Endothelial cell of umbilical vein (primary cell): ENCODE measurements at regions not wholly inside any gene's neighbourhood (a gene's known extent, or its start where the extent isn't known, plus 50 kb on each side); places are given as distances from the start of the nearest gene placed in this dataset.

Experiments
- BruUV-seq: library from RNA; stranded (reverse); fragments of 400-500 nt; replicated peaks from 2 replicates; lab custom pipeline; 2021; lab: Mats Ljungman, UMichigan
- CTCF ChIA-PET: fragments of 300-600, 350-600 bp; sonication (Branson Sonifier 250); formaldehyde crosslinking; loops from one replicate; lab custom pipeline; 2021; ENCODE audit warnings: antibody characterized with exemption, inconsistent platforms; lab: Charles Lee
- POLR2A ChIA-PET: fragments of 300-600, 350-600 bp; sonication (Branson Sonifier 250); formaldehyde crosslinking; loops from one replicate; lab custom pipeline; 2021; ENCODE audit warnings: antibody characterized with exemption, inconsistent platforms; lab: Charles Lee
- DNase-seq: peaks from one replicate; pipeline ENCODE4 v3.0.0-alpha.2; 2011; ENCODE audit warnings: low read depth, low spot score
- FAIRE-seq: peaks from 2 replicates; lab custom pipeline; 2011; peaks lifted over from hg19 to GRCh38; lab: Jason Lieb, UNC
- H2AFZ ChIP-seq: 2 replicates; pipeline ENCODE4 v1.6.0; 2012; ENCODE audit warnings: low read depth, low read length, control low read depth, inconsistent platforms
- H3K27ac ChIP-seq: 2 replicates; pipeline ENCODE4 v1.5.1; 2011; ENCODE audit warnings: low read depth, mild to moderate bottlenecking, control low read depth, low read length, moderate library complexity; ENCODE audit not compliant: insufficient read depth
- H3K27me3 ChIP-seq, 2 experiments: 2 replicates each; pipeline versions ENCODE4 v1.6.0 to v1.6.1; 2011; ENCODE audit warnings: low read length in 2 of 2, mixed read lengths in 1 of 2; ENCODE audit not compliant: control insufficient read depth in 2 of 2, insufficient read depth in 2 of 2
- H3K36me3 ChIP-seq, 2 experiments: 2 replicates in 1 of 2; 3 replicates in 1 of 2; pipeline ENCODE4 v1.5.1; 2011; ENCODE audit warnings: low read length in 2 of 2, mild to moderate bottlenecking in 1 of 2, moderate library complexity in 1 of 2; ENCODE audit not compliant: control insufficient read depth in 2 of 2, insufficient read depth in 2 of 2; ENCODE audit errors: extremely low read depth in 1 of 2
- H3K4me1 ChIP-seq: 3 replicates; pipeline ENCODE4 v1.5.1; 2011; ENCODE audit warnings: mild to moderate bottlenecking, low read length; ENCODE audit not compliant: control insufficient read depth, insufficient read depth; ENCODE audit errors: extremely low read depth
- H3K4me2 ChIP-seq: 2 replicates; pipeline ENCODE4 v1.6.1; 2011; ENCODE audit warnings: low read length, control low read depth, mixed read lengths; ENCODE audit not compliant: insufficient read depth
- H3K4me3 ChIP-seq, 3 experiments: fragments of 200-600 bp in 1 of 3; sonication (generic), shearing (Covaris generic) in 1 of 3; replicated peaks in 1 of 3; 2 replicates each; pipeline ENCODE4 v1.5.1; 2011 to 2016; ENCODE audit warnings: control low read depth in 3 of 3, low read length in 3 of 3, mild to moderate bottlenecking in 2 of 3, inconsistent platforms in 1 of 3, low read depth in 1 of 3, moderate library complexity in 1 of 3; ENCODE audit not compliant: insufficient read depth in 1 of 3
- H3K79me2 ChIP-seq: 2 replicates; pipeline ENCODE4 v1.6.0; 2012; ENCODE audit warnings: low read length, inconsistent platforms; ENCODE audit not compliant: control insufficient read depth, insufficient read depth
- H3K9ac ChIP-seq: replicated peaks from 2 replicates; pipeline ENCODE3; 2011; ENCODE audit warnings: low read length, control low read depth; ENCODE audit not compliant: insufficient read depth; ENCODE audit errors: extremely low read depth
- H3K9me1 ChIP-seq: replicated peaks from 3 replicates; pipeline ENCODE4 v1.6.0; 2011; ENCODE audit warnings: mild to moderate bottlenecking, low read length; ENCODE audit not compliant: control insufficient read depth, insufficient read depth; ENCODE audit errors: extremely low read depth
- H3K9me3 ChIP-seq: replicated peaks from 2 replicates; pipeline ENCODE4 v1.5.1; 2012; ENCODE audit warnings: low read length, inconsistent platforms; ENCODE audit not compliant: control insufficient read depth, insufficient read depth
- H4K20me1 ChIP-seq: replicated peaks from 2 replicates; pipeline ENCODE3; 2011; ENCODE audit warnings: mild to moderate bottlenecking, low read length; ENCODE audit not compliant: control insufficient read depth, insufficient read depth; ENCODE audit errors: extremely low read depth
- CTCF ChIP-seq, 2 donors: IDR thresholded peaks; 1 replicate in 1 of 2; 2 replicates in 1 of 2; pipeline ENCODE4 v1.5.1; 2011; ENCODE audit warnings: low read length in 2 of 2, mild to moderate bottlenecking in 2 of 2, moderate library complexity in 2 of 2, control low read depth in 1 of 2, inconsistent platforms in 1 of 2, low read depth in 1 of 2; ENCODE audit not compliant: insufficient read depth in 1 of 2; ENCODE audit errors: extremely low read depth in 1 of 2
- EZH2 ChIP-seq: IDR thresholded peaks from 2 replicates; pipeline ENCODE4 v1.6.1; 2012; ENCODE audit warnings: borderline replicate concordance, low read depth, mild to moderate bottlenecking, moderate library complexity, low read length, inconsistent platforms; ENCODE audit not compliant: severe bottlenecking
- FOS ChIP-seq: IDR thresholded peaks from 2 replicates; pipeline ENCODE4 v1.6.1; 2011; ENCODE audit warnings: mild to moderate bottlenecking, low read length, moderate library complexity, borderline replicate concordance; ENCODE audit not compliant: insufficient read depth
- GATA2 ChIP-seq: IDR thresholded peaks from 2 replicates; pipeline ENCODE4 v1.7.0; 2011; ENCODE audit warnings: low read depth, mild to moderate bottlenecking, moderate library complexity, mixed read lengths, low read length; ENCODE audit not compliant: insufficient read length, insufficient read depth
- JUN ChIP-seq: IDR thresholded peaks from 2 replicates; pipeline ENCODE4 v1.6.1; 2011; ENCODE audit warnings: borderline replicate concordance, low read depth; ENCODE audit not compliant: insufficient read length, insufficient read depth
- MAX ChIP-seq: IDR thresholded peaks from 2 replicates; pipeline ENCODE4 v1.6.1; 2011; ENCODE audit not compliant: insufficient read depth, insufficient read length
- MYC ChIP-seq: IDR thresholded peaks from one replicate; pipeline ENCODE4 v1.6.1; 2011; ENCODE audit warnings: mild to moderate bottlenecking, low read depth, low read length
- POLR2A ChIP-seq: IDR thresholded peaks from 2 replicates; pipeline ENCODE4 v1.6.1; 2012; ENCODE audit warnings: low read depth, mild to moderate bottlenecking, control low read depth, low read length
- POLR2AphosphoS5 ChIP-seq: IDR thresholded peaks from 2 replicates; pipeline ENCODE4 v1.6.1; 2012; ENCODE audit warnings: low read depth, mild to moderate bottlenecking, control low read depth, low read length, moderate library complexity; ENCODE audit not compliant: insufficient read depth
- dilution Hi-C: fragments of 300-500 bp; cut with MboI; formaldehyde crosslinking; loops from one replicate; pipeline ENCODE4 v1.15.0; 2019; ENCODE audit warnings: low sequenced_read_pairs; ENCODE audit not compliant: extremely low pct_ligation_motif_present
- intact Hi-C: fragments of 100-400 bp; cut with micrococcal nuclease; formaldehyde crosslinking; loops from one replicate; pipeline ENCODE4 v1.10.0; 2022

- Histone ChIP-seq H3K9me3 (no peaks in the 10 kb centered on the region), H3K4me2 (no peak overlapping the region), H3K36me3 (no peaks in the 10 kb centered on the region), H3K4me1 (peaks cover 6% of the 10 kb centered on the region), H3K27me3 (peaks cover 6 to 10% of the 10 kb centered on the region in 2 experiments), H4K20me1 (no peaks in the 10 kb centered on the region), H3K9me1 (no peaks in the 10 kb centered on the region), H3K9ac (no peak overlapping the region), H3K79me2 (no peaks in the 10 kb centered on the region), H3K4me3 (no peak overlapping the region), H3K27ac (no peak overlapping the region), H2AFZ (no peak overlapping the region)
- BruUV-seq: no TSS peak
- intact Hi-C loops: loop anchor here (2.0 kb wide), 1 partner anchor 63 kb away; no protein-coding TSS in a partner anchor
- TF ChIP-seq POLR2AphosphoS5: no peak
- no peak for TF ChIP-seq CTCF (IDR thresholded peaks at IDR 0.05; ENCODE audit: extremely low read depth in 1 of 2, insufficient read depth in 1 of 2, low read depth in 1 of 2, low read length in 2 of 2)
- no peak for TF ChIP-seq GATA2
- peak; percentile 58 for TF ChIP-seq JUN
- no peak for TF ChIP-seq POLR2A
- no peak for TF ChIP-seq EZH2
- TF ChIP-seq MYC: no peak
- peak; percentile 68 for TF ChIP-seq FOS
- peak; percentile 55 for TF ChIP-seq MAX
- CTCF ChIA-PET: interaction anchor here (0.8 to 1.6 kb wide), 3 partner anchors 11 to 17 kb away, joined by 3 read pairs; no protein-coding TSS in a partner anchor
- FAIRE-seq (peak; percentile 81), DNase-seq (peak; percentile 28)
- dilution Hi-C loops: no loop called here
- POLR2A ChIA-PET: no interaction called here
Observed at GRCh38 chr22:27045103-27045947, 387.9 kb downstream of the MIAT start.
